ENCODE measurements at regions not wholly inside any gene's neighbourhood (a gene's known extent, or its start where the extent isn't known, plus 50 kb on each side); places are given as distances from the start of the nearest gene placed in this dataset.

- H3K27ac ChIP-seq (ENCODE audit: low read length) = no peak overlapping the region
- no peak overlapping the region for H3K4me3 ChIP-seq (ENCODE audit: low read depth in 2 of 2, low read length in 2 of 2)
- no peak for TF ChIP-seq POLR2AphosphoS5 (IDR thresholded peaks at IDR 0.05; ENCODE audit: low read depth, low read length)
- TF ChIP-seq REST (IDR thresholded peaks at IDR 0.05; ENCODE audit: insufficient read depth in 1 of 2, low read depth in 2 of 2, low read length in 1 of 2) = no peak
- TF ChIP-seq TCF7L2 (IDR thresholded peaks at IDR 0.05; ENCODE audit: low read depth, low read length) = no peak
- TF ChIP-seq, protein P1, sequence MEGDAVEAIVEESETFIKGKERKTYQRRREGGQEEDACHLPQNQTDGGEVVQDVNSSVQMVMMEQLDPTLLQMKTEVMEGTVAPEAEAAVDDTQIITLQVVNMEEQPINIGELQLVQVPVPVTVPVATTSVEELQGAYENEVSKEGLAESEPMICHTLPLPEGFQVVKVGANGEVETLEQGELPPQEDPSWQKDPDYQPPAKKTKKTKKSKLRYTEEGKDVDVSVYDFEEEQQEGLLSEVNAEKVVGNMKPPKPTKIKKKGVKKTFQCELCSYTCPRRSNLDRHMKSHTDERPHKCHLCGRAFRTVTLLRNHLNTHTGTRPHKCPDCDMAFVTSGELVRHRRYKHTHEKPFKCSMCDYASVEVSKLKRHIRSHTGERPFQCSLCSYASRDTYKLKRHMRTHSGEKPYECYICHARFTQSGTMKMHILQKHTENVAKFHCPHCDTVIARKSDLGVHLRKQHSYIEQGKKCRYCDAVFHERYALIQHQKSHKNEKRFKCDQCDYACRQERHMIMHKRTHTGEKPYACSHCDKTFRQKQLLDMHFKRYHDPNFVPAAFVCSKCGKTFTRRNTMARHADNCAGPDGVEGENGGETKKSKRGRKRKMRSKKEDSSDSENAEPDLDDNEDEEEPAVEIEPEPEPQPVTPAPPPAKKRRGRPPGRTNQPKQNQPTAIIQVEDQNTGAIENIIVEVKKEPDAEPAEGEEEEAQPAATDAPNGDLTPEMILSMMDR (IDR thresholded peaks at IDR 0.05) = no peak
- no peak for TF ChIP-seq SIN3A (IDR thresholded peaks at IDR 0.05; ENCODE audit: borderline replicate concordance, insufficient read depth, low read depth, low read length)
- CTCF ChIA-PET = no interaction called here
- in situ Hi-C loops (cut with HindIII; ENCODE audit: low pct_unique_long_range_greater_than_20kb, low sequenced_read_pairs) (no loop called here), intact Hi-C loops (cut with micrococcal nuclease; ENCODE audit: unreplicated experiment) (no loop called here)
- no peaks in the 10 kb centered on the region for H3K4me1 ChIP-seq (ENCODE audit: control insufficient read depth, insufficient read depth, low read length)
- H3K9me3 ChIP-seq (ENCODE audit: control insufficient read depth, insufficient read depth, low read depth, low read length) = no peaks in the 10 kb centered on the region
- H3K36me3 ChIP-seq (ENCODE audit: control insufficient read depth, insufficient read depth, low read length) = no peaks in the 10 kb centered on the region
- H3K27me3 ChIP-seq (ENCODE audit: control insufficient read depth, insufficient read depth, low read length) = no peaks in the 10 kb centered on the region
- no TSS peak for BruUV-seq (replicated peaks)
- POLR2A ChIA-PET = no interaction called here
- DNase-seq (ENCODE audit: low read depth, low spot score) = no peak
- no peak for ATAC-seq
These were observed 347.7 kb upstream of the ARPP21 start for GRCh38 chr3:35291471-35292236.

GRCh38 chr3:35292568-35292967 lies 346.8 kb upstream of the ARPP21 start:
- ATAC-seq (no peak), DNase-seq (ENCODE audit: low read depth, low spot score) (no peak)
- H3K9me3 ChIP-seq (ENCODE audit: control insufficient read depth, insufficient read depth, low read depth, low read length) = no peaks in the 10 kb centered on the region
- intact Hi-C loops (cut with micrococcal nuclease; ENCODE audit: unreplicated experiment) (no loop called here), in situ Hi-C loops (cut with HindIII; ENCODE audit: low pct_unique_long_range_greater_than_20kb, low sequenced_read_pairs) (no loop called here)
- ChIA-PET CTCF (no interaction called here), POLR2A (no interaction called here)
- no peaks in the 10 kb centered on the region for H3K4me1 ChIP-seq (ENCODE audit: control insufficient read depth, insufficient read depth, low read length)
- no peaks in the 10 kb centered on the region for H3K27me3 ChIP-seq (ENCODE audit: control insufficient read depth, insufficient read depth, low read length)
- no peak for TF ChIP-seq REST (IDR thresholded peaks at IDR 0.05; ENCODE audit: insufficient read depth in 1 of 2, low read depth in 2 of 2, low read length in 1 of 2)
- no peak for TF ChIP-seq SIN3A (IDR thresholded peaks at IDR 0.05; ENCODE audit: borderline replicate concordance, insufficient read depth, low read depth, low read length)
- TF ChIP-seq POLR2AphosphoS5 (IDR thresholded peaks at IDR 0.05; ENCODE audit: low read depth, low read length) = no peak
- no peak for TF ChIP-seq TCF7L2 (IDR thresholded peaks at IDR 0.05; ENCODE audit: low read depth, low read length)
- TF ChIP-seq, protein P1 (IDR thresholded peaks at IDR 0.05) = no peak
- H3K36me3 ChIP-seq (ENCODE audit: control insufficient read depth, insufficient read depth, low read length) = no peaks in the 10 kb centered on the region
- no peak overlapping the region for H3K27ac ChIP-seq (ENCODE audit: low read length)
- no peak overlapping the region for H3K4me3 ChIP-seq (ENCODE audit: low read depth in 2 of 2, low read length in 2 of 2)
- BruUV-seq (replicated peaks) = no TSS peak
